ENCODE measurements at regions not wholly inside any gene's neighbourhood (a gene's known extent, or its start where the extent isn't known, plus 50 kb on each side); places are given as distances from the start of the nearest gene placed in this dataset.
"Not testable (repeated sequence)": the region's sequence is repeated elsewhere in the genome, so short reads cannot be mapped to it uniquely, and the experiment has no call there.

DNA sequence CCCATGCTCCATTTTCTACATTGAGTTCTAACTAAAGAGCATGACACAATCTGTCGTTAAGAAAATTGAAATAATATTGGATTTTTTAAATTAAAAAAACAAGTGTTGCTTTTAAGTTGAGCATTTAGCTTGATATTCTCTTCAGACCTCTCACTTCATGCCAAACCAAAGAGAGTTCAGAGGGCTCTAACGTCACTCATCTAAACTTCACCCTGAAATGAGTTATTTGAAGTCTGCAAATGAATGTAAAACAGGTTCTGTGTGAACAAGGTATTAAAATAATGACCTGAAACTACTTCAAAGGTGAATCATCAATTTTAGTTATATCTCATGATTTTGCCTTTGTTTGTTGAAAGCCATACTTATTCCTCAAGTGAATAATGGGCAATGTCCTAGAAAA is 61.8 kb downstream of the MRPL57 start:
- POLR2A ChIA-PET, result no interaction called here
- intact Hi-C loops (cut with micrococcal nuclease), result no loop called here

DNA sequence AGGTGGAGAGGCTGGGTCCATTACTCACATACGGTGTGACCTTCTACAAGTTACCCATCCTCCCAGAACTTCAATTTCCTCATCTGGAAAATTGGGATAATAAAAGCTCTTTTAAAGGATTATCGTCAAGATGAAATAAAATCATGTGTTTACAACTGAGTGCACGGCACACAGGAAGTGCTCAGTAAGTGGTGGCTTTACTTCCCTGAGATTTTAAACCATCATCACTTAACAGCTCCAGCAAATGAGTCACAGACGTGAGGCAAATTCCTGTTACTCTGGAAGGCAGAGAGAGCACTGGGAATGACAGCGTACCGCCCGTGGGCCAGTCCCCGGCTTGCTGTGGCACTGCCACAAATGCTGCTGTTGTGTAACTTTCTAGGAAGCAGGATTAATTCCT is 64.1 kb downstream of the MRPL57 start:
- ChIA-PET POLR2A (no interaction called here), CTCF (no interaction called here)
- no peaks in the 10 kb centered on the region for H3K9me3 Mint-ChIP-seq
- H3K4me3 Mint-ChIP-seq, result no peak overlapping the region
- H3K4me1 Mint-ChIP-seq, result no peaks in the 10 kb centered on the region
- H3K27me3 Mint-ChIP-seq, result peaks cover 2% of the 10 kb centered on the region
- ATAC-seq (ENCODE audit: low read depth) (no peak), DNase-seq (no peak)
- H3K27ac Mint-ChIP-seq, result no peak overlapping the region
- no peaks in the 10 kb centered on the region for H3K36me3 Mint-ChIP-seq (ENCODE audit: low read depth)
- TF ChIP-seq, protein P1, sequence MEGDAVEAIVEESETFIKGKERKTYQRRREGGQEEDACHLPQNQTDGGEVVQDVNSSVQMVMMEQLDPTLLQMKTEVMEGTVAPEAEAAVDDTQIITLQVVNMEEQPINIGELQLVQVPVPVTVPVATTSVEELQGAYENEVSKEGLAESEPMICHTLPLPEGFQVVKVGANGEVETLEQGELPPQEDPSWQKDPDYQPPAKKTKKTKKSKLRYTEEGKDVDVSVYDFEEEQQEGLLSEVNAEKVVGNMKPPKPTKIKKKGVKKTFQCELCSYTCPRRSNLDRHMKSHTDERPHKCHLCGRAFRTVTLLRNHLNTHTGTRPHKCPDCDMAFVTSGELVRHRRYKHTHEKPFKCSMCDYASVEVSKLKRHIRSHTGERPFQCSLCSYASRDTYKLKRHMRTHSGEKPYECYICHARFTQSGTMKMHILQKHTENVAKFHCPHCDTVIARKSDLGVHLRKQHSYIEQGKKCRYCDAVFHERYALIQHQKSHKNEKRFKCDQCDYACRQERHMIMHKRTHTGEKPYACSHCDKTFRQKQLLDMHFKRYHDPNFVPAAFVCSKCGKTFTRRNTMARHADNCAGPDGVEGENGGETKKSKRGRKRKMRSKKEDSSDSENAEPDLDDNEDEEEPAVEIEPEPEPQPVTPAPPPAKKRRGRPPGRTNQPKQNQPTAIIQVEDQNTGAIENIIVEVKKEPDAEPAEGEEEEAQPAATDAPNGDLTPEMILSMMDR (IDR thresholded peaks at IDR 0.05), result no peak
- intact Hi-C loops (cut with micrococcal nuclease), result no loop called here

More for the DNA sequence above, 61.8 kb downstream of the MRPL57 start:
- ATAC-seq (ENCODE audit: low read depth) (no peak), DNase-seq (no peak)
- CTCF ChIA-PET, result no interaction called here
- no peak overlapping the region for H3K27ac Mint-ChIP-seq
- TF ChIP-seq, protein P1 (IDR thresholded peaks at IDR 0.05), result no peak
- H3K4me1 Mint-ChIP-seq, result no peaks in the 10 kb centered on the region
- H3K4me3 Mint-ChIP-seq, result no peak overlapping the region
- H3K36me3 Mint-ChIP-seq (ENCODE audit: low read depth), result no peaks in the 10 kb centered on the region
- H3K9me3 Mint-ChIP-seq, result no peaks in the 10 kb centered on the region
- peaks cover 3% of the 10 kb centered on the region for H3K27me3 Mint-ChIP-seq

DNA sequence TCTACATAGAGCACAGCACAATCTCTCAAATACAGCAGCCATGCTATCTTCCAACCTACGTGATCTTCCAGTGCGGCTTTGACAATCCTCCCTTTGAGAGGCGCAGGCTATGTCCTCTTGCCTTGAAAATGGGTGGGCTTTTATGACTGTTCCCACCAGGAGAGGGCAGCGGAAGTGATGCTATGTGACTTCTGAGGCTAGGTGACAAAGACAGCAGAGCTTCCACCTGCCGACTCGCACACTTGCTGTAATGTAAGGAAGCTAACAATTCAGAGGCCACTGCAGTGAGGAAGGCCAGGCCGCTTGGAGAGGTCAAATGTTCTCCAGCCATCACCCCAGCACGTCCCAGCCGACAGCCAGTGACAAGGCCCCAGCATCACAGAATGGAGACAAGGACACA is 65.8 kb downstream of the MRPL57 start:
- Mint-ChIP-seq H3K9me3 (no peaks in the 10 kb centered on the region), H3K4me1 (no peaks in the 10 kb centered on the region), H3K4me3 (no peak overlapping the region), H3K36me3 (ENCODE audit: low read depth) (no peaks in the 10 kb centered on the region), H3K27me3 (no peaks in the 10 kb centered on the region), H3K27ac (no peak overlapping the region)
- POLR2A ChIA-PET, result no interaction called here
- intact Hi-C loops (cut with micrococcal nuclease), result loop anchor here (1.0 kb wide), 1 partner anchor 237 kb away; no protein-coding TSS in a partner anchor
- ATAC-seq (ENCODE audit: low read depth) (no peak), DNase-seq (no peak)
- CTCF ChIA-PET, result interaction anchor here (0.9 kb wide), 1 partner anchor 238 kb away, joined by 4 read pairs; no protein-coding TSS in a partner anchor
- TF ChIP-seq, protein P1 (IDR thresholded peaks at IDR 0.05), result no peak

DNA sequence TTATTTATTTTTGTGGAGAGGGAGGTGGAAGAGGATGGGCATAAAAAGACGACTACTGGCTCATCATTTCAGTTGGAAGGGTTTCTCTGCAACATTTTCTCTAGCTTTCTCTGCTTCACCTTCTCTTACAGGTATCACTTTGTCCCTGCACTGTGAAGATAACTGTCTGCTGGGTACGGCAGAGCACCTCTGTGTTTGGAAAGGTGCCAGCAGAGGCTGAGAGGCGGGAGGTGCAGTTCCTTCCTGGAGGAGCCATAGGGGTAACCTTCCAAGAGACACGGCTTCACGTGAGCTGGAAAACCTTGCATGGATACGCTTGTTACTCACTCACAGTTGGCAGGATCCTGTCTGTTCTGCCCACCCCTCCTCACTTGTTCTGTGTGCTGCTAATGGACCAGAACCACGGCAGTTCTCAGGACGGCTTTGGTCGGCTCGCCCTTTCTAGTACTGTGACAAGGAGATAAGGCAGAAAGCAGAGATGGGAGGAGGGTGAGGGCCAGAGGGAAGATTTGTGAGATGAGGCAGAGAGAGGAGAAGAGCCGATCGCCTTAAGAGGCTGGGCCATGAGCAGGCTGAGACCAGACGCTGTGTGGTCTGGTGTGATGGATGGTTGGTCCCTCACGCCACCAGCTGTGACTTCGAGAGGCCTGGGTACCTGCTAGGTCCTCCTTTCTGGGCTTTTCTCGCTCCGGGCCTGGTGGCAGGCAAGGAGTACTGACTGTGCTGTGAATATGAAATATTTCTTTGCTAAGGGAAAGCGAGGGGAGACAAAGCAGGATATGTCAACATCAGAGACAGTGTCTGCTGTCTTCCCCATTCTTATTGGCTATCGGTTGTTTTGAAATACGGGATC is 66.8 kb downstream of the MRPL57 start:
- no peak overlapping the region for H3K27ac Mint-ChIP-seq
- no peaks in the 10 kb centered on the region for H3K4me1 Mint-ChIP-seq
- intact Hi-C loops (cut with micrococcal nuclease), result no loop called here
- H3K27me3 Mint-ChIP-seq, result no peaks in the 10 kb centered on the region
- TF ChIP-seq, protein P1 (IDR thresholded peaks at IDR 0.05), result no peak
- ATAC-seq (ENCODE audit: low read depth) (no peak), DNase-seq (no peak)
- H3K36me3 Mint-ChIP-seq (ENCODE audit: low read depth), result no peaks in the 10 kb centered on the region
- POLR2A ChIA-PET, result no interaction called here
- no peaks in the 10 kb centered on the region for H3K9me3 Mint-ChIP-seq
- H3K4me3 Mint-ChIP-seq, result no peak overlapping the region
- CTCF ChIA-PET, result no interaction called here

DNA sequence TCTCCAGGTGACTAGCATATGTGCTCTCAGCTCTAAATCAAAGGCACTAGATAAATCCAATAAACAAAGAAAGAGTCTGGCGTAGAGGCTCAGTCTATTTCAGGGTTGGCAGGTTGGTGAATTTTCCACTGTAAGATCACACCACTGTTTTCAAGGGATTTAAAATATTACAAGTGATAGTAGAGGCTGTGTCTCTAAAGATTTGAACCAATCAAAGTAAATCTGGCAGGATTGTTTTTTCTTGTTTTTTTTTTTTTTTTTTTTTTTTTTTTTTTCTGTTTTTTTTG is 67.4 kb downstream of the MRPL57 start:
- H3K9me3 Mint-ChIP-seq; DNase-seq; H3K36me3 Mint-ChIP-seq (ENCODE audit: low read depth); ATAC-seq (ENCODE audit: low read depth); intact Hi-C loops (cut with micrococcal nuclease); H3K27me3 Mint-ChIP-seq; H3K4me1 Mint-ChIP-seq; H3K4me3 Mint-ChIP-seq; H3K27ac Mint-ChIP-seq; POLR2A ChIA-PET; CTCF ChIA-PET: not testable (repeated sequence)

All from activated B cell treated with CpG ODN at 0.5 μM for 24 hours (primary cell).